ENCODE measurements at regions not wholly inside any gene's neighbourhood (a gene's known extent, or its start where the extent isn't known, plus 50 kb on each side); places are given as distances from the start of the nearest gene placed in this dataset.

GRCh38 chr20:12057778-12058177, 140.1 kb downstream of the BTBD3 start:
- H3K4me1 ChIP-seq: no peaks in the 10 kb centered on the region
- DNase-seq: no peak
- intact Hi-C loops (cut with DNase I): no loop called here
- H3K27ac ChIP-seq: no peak overlapping the region
- H3K9me3 ChIP-seq: no peaks in the 10 kb centered on the region
- H3K27me3 ChIP-seq: no peaks in the 10 kb centered on the region
- no peak overlapping the region for H3K4me3 ChIP-seq (replicated peaks in 1 of 3)
- TF ChIP-seq CTCF (IDR thresholded peaks at IDR 0.05) (no peak), POLR2A (IDR thresholded peaks at IDR 0.05) (no peak)
- 74 to 81% methylated on average over 6 of the region's 6 CpGs for WGBS, 2 donors
- no peaks in the 10 kb centered on the region for H3K36me3 ChIP-seq

- no peaks in the 10 kb centered on the region for H3K36me3 ChIP-seq
- TF ChIP-seq CTCF (IDR thresholded peaks at IDR 0.05) (no peak), POLR2A (IDR thresholded peaks at IDR 0.05) (no peak)
- no peaks in the 10 kb centered on the region for H3K27me3 ChIP-seq
- 45 to 46% methylated on average over 4 of the region's 4 CpGs for WGBS, 2 donors
- intact Hi-C loops (cut with DNase I): no loop called here
- no peak overlapping the region for H3K4me3 ChIP-seq (replicated peaks in 1 of 3)
- no peak for DNase-seq
- H3K27ac ChIP-seq: no peak overlapping the region
- no peaks in the 10 kb centered on the region for H3K4me1 ChIP-seq
- H3K9me3 ChIP-seq: no peaks in the 10 kb centered on the region
Measured at GRCh38 chr20:12058216-12058615, 140.5 kb downstream of the BTBD3 start.

- H3K9me3 ChIP-seq: no peaks in the 10 kb centered on the region
- H3K4me3 ChIP-seq (replicated peaks in 1 of 3): no peak overlapping the region
- 85 to 92% methylated on average over 1 of the region's 1 CpG for WGBS, 2 donors
- no peaks in the 10 kb centered on the region for H3K27me3 ChIP-seq
- TF ChIP-seq CTCF (IDR thresholded peaks at IDR 0.05): no peak
- no peak for DNase-seq
- intact Hi-C loops (cut with DNase I): no loop called here
- H3K27ac ChIP-seq: no peak overlapping the region
- no peaks in the 10 kb centered on the region for H3K4me1 ChIP-seq
- H3K36me3 ChIP-seq: no peaks in the 10 kb centered on the region
Measured at GRCh38 chr20:12061466-12061865, 143.8 kb downstream of the BTBD3 start.

- no peaks in the 10 kb centered on the region for H3K9me3 ChIP-seq
- H3K4me1 ChIP-seq: no peaks in the 10 kb centered on the region
- 95 to 96% methylated on average over 1 of the region's 1 CpG for WGBS, 2 donors
- intact Hi-C loops (cut with DNase I): no loop called here
- no peaks in the 10 kb centered on the region for H3K36me3 ChIP-seq
- TF ChIP-seq POLR2A (IDR thresholded peaks at IDR 0.05) (no peak), CTCF (IDR thresholded peaks at IDR 0.05) (no peak)
- H3K27ac ChIP-seq: no peak overlapping the region
- no peaks in the 10 kb centered on the region for H3K27me3 ChIP-seq
- H3K4me3 ChIP-seq (replicated peaks in 1 of 3): no peak overlapping the region
- no peak for DNase-seq
Measured at GRCh38 chr20:12063106-12063684, 145.5 kb downstream of the BTBD3 start.

- Histone ChIP-seq H3K9me3 (no peaks in the 10 kb centered on the region), H3K4me3 (replicated peaks in 1 of 3) (no peak overlapping the region), H3K27me3 (no peaks in the 10 kb centered on the region), H3K27ac (no peak overlapping the region), H3K36me3 (no peaks in the 10 kb centered on the region), H3K4me1 (no peaks in the 10 kb centered on the region)
- intact Hi-C loops (cut with DNase I): no loop called here
- TF ChIP-seq POLR2A (IDR thresholded peaks at IDR 0.05) (no peak), CTCF (IDR thresholded peaks at IDR 0.05) (no peak)
- 88 to 90% methylated on average over 5 of the region's 5 CpGs for WGBS, 2 donors
- DNase-seq: no peak
Measured at GRCh38 chr20:12064540-12064939, 146.8 kb downstream of the BTBD3 start.
